ENCODE measurements at regions not wholly inside any gene's neighbourhood (a gene's known extent, or its start where the extent isn't known, plus 50 kb on each side); places are given as distances from the start of the nearest gene placed in this dataset.

- Histone ChIP-seq H3K27me3 (ENCODE audit: control insufficient read depth in 2 of 2, insufficient read depth in 2 of 2, low read length in 2 of 2) (peaks cover 53 to 57% of the 10 kb centered on the region in 2 experiments), H3K4me3 (replicated peaks in 1 of 3; ENCODE audit: insufficient read depth in 1 of 3, low read depth in 1 of 3, low read length in 3 of 3) (no peak overlapping the region), H3K4me1 (ENCODE audit: control insufficient read depth, extremely low read depth, insufficient read depth, low read length) (peaks cover 8% of the 10 kb centered on the region), H4K20me1 (replicated peaks; ENCODE audit: control insufficient read depth, extremely low read depth, insufficient read depth, low read length) (no peaks in the 10 kb centered on the region), H3K9me1 (replicated peaks; ENCODE audit: control insufficient read depth, extremely low read depth, insufficient read depth, low read length) (no peaks in the 10 kb centered on the region), H2AFZ (ENCODE audit: low read depth, low read length) (no peak overlapping the region), H3K9me3 (replicated peaks; ENCODE audit: control insufficient read depth, insufficient read depth, low read length) (no peaks in the 10 kb centered on the region), H3K4me2 (ENCODE audit: insufficient read depth, low read length) (no peak overlapping the region), H3K9ac (replicated peaks; ENCODE audit: extremely low read depth, insufficient read depth, low read length) (no peak overlapping the region), H3K36me3 (ENCODE audit: control insufficient read depth in 2 of 2, extremely low read depth in 1 of 2, insufficient read depth in 2 of 2, low read length in 2 of 2) (no peaks in the 10 kb centered on the region), H3K79me2 (ENCODE audit: control insufficient read depth, insufficient read depth, low read length) (no peaks in the 10 kb centered on the region), H3K27ac (ENCODE audit: insufficient read depth, low read depth, low read length) (no peak overlapping the region)
- TF ChIP-seq JUN (IDR thresholded peaks at IDR 0.05; ENCODE audit: borderline replicate concordance, insufficient read depth, insufficient read length, low read depth) (no peak), MYC (IDR thresholded peaks at IDR 0.05; ENCODE audit: low read depth, low read length) (no peak), FOS (IDR thresholded peaks at IDR 0.05; ENCODE audit: borderline replicate concordance, insufficient read depth, low read length) (no peak), POLR2AphosphoS5 (IDR thresholded peaks at IDR 0.05; ENCODE audit: insufficient read depth, low read depth, low read length) (no peak), MAX (IDR thresholded peaks at IDR 0.05; ENCODE audit: insufficient read depth, insufficient read length) (no peak), EZH2 (IDR thresholded peaks at IDR 0.05; ENCODE audit: borderline replicate concordance, low read depth, low read length, severe bottlenecking) (no peak), CTCF (IDR thresholded peaks at IDR 0.05; ENCODE audit: extremely low read depth in 1 of 2, insufficient read depth in 1 of 2, low read depth in 1 of 2, low read length in 2 of 2) (no peak), GATA2 (IDR thresholded peaks at IDR 0.05; ENCODE audit: insufficient read depth, insufficient read length, low read depth, low read length) (no peak), POLR2A (IDR thresholded peaks at IDR 0.05; ENCODE audit: low read depth, low read length) (no peak)
- FAIRE-seq = no peak
- dilution Hi-C loops (cut with MboI; ENCODE audit: extremely low pct_ligation_motif_present, low sequenced_read_pairs) (no loop called here), intact Hi-C loops (cut with micrococcal nuclease) (no loop called here)
- DNase-seq (ENCODE audit: low read depth, low spot score) = no peak
- POLR2A ChIA-PET = no interaction called here
- CTCF ChIA-PET = interaction anchor here (1.3 kb wide), 1 partner anchor 89 kb away, joined by 3 read pairs; no protein-coding TSS in a partner anchor
- BruUV-seq (replicated peaks) = no TSS peak
Observed at GRCh38 chr5:73290242-73290641, 117.2 kb downstream of the TMEM174 start.
